WERI-Rb-1 (cell line): ENCODE measurements at regions not wholly inside any gene's neighbourhood (a gene's known extent, or its start where the extent isn't known, plus 50 kb on each side); places are given as distances from the start of the nearest gene placed in this dataset.

ENCODE experiments used
- DNase-seq: peaks from one replicate; pipeline ENCODE4 v3.0.0-alpha.2; 2020
- H3K27ac ChIP-seq: fragments of 250-450 bp; sonication (Bioruptor Pico); 2 replicates; pipeline ENCODE4 v1.5.1; 2020; ENCODE audit warnings: mild to moderate bottlenecking, moderate library complexity
- H3K27me3 ChIP-seq: fragments of 250-450 bp; sonication (Bioruptor Pico); 2 replicates; pipeline ENCODE4 v1.5.1; 2021; ENCODE audit warnings: mild to moderate bottlenecking, low read depth, moderate library complexity; ENCODE audit not compliant: insufficient read depth, severe bottlenecking
- H3K36me3 ChIP-seq: fragments of 250-450 bp; sonication (Bioruptor Pico); 2 replicates; pipeline ENCODE4 v1.5.1; 2020; ENCODE audit warnings: mild to moderate bottlenecking, moderate library complexity
- H3K4me3 ChIP-seq: 2 replicates; pipeline ENCODE4 v1.5.1; 2011; ENCODE audit warnings: low read depth, mild to moderate bottlenecking, control low read depth, low read length
- H3K9me3 ChIP-seq: fragments of 250-450 bp; sonication (Bioruptor Pico); 2 replicates; pipeline ENCODE4 v1.5.1; 2021; ENCODE audit warnings: mild to moderate bottlenecking, moderate library complexity; ENCODE audit not compliant: severe bottlenecking
- TF ChIP-seq, protein P1 (sequence below): IDR thresholded peaks from 2 replicates; pipeline ENCODE4 v1.5.1; 2011; ENCODE audit warnings: low read depth, mild to moderate bottlenecking, control low read depth, inconsistent platforms, low read length

DNA sequence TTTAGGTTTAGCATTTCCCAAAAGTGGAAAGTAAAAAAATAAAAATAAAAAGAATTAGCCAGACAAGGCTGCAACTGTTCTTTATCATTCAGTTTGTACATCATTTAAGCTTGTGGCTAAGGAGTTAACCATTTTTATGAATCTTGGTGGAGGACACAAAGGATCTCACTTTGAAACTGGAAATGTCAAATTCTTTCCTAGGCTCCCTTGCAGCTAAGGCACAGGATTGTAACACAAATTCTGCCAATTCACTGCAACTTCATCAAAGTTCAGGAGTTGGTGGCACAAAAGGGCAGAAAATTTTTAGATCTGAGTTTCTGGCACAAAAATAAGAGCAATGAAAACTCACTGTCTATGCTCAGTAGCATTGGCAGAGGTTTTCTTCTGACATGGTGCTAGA, 211.2 kb upstream of the SYT10 start:
- Histone ChIP-seq H3K27me3 (peaks cover 10% of the 10 kb centered on the region), H3K4me3 (no peak overlapping the region), H3K36me3 (no peaks in the 10 kb centered on the region), H3K9me3 (peaks cover 3% of the 10 kb centered on the region), H3K27ac (no peak overlapping the region)
- no peak for DNase-seq
- TF ChIP-seq, protein P1, sequence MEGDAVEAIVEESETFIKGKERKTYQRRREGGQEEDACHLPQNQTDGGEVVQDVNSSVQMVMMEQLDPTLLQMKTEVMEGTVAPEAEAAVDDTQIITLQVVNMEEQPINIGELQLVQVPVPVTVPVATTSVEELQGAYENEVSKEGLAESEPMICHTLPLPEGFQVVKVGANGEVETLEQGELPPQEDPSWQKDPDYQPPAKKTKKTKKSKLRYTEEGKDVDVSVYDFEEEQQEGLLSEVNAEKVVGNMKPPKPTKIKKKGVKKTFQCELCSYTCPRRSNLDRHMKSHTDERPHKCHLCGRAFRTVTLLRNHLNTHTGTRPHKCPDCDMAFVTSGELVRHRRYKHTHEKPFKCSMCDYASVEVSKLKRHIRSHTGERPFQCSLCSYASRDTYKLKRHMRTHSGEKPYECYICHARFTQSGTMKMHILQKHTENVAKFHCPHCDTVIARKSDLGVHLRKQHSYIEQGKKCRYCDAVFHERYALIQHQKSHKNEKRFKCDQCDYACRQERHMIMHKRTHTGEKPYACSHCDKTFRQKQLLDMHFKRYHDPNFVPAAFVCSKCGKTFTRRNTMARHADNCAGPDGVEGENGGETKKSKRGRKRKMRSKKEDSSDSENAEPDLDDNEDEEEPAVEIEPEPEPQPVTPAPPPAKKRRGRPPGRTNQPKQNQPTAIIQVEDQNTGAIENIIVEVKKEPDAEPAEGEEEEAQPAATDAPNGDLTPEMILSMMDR = no peak

DNA sequence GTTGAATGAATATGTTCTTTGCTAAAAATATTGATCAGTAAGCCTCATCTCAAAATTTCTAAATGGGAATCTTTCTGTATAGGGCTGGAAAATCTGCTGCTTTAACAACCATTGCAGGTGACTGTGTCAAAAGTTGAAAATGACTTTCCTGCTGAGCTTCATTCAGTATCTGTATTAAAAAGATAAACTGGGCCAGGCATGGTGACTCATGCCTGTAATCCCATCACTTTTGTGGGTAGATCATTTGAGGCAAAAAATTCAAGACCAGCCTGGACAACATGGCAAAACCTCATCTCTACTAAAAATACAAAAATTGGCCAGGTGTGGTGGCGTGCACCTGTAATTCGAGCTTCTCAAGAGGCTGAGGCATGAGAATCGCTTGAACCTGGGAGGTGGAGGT, 213.7 kb upstream of the SYT10 start:
- H3K27me3 ChIP-seq = peaks cover 7% of the 10 kb centered on the region
- H3K27ac ChIP-seq = no peak overlapping the region
- peaks cover 3% of the 10 kb centered on the region for H3K9me3 ChIP-seq
- DNase-seq = no peak
- H3K36me3 ChIP-seq = no peaks in the 10 kb centered on the region
- H3K4me3 ChIP-seq = no peak overlapping the region
- TF ChIP-seq, protein P1 = no peak

DNA sequence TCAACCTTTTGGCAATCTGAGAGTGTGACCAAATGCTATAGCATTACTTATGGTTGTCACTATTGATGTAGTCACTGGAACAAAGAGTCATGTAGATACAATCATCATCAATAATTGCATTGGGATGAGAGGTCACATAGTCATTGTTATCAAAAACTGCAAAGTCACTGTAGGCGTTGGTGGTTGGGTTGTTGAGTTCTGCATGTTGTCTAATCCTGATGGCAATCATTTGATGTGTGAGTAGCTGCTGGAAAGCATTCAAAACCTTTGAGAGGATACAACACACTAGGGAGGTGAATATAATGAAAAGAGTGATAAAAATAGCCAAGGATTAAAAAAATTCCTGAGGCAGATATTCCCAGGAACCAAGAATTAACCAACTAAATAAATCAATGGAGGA, 214.7 kb upstream of the SYT10 start:
- Histone ChIP-seq H3K9me3 (no peaks in the 10 kb centered on the region), H3K27me3 (peaks cover 7% of the 10 kb centered on the region), H3K36me3 (no peaks in the 10 kb centered on the region), H3K27ac (no peak overlapping the region), H3K4me3 (no peak overlapping the region)
- TF ChIP-seq, protein P1 = no peak
- DNase-seq = no peak

DNA sequence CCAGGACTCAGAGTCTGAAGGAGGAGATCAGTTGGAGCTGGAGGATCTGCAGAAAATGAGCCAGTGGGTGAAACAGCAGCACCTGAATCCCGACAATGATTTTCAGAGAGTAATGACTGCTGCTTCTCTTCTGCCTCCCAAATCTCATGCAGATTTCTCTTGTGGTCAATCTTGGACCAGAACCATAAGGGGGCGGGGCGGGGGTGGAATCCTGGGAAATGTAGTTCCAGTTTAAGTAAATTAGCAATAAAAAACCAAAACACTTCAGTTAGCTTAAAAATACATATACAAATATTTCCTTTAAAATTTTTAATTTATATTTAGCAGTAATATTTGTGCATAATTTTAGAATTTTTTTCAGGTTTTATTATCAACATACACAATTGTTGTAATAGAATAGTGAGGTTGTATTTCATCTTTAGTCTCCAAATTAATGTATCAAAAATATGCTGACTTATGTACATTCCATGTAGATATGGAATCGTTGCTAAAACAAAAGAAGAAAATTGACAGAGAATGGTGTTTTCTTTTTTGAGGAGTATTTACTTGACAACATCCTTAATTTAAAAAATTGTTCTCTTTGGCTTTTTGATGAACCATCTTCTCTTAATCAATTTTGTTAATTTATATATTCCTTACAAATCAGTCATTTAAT, 223.5 kb upstream of the SYT10 start:
- no peaks in the 10 kb centered on the region for H3K9me3 ChIP-seq
- TF ChIP-seq, protein P1 = no peak
- no peak overlapping the region for H3K27ac ChIP-seq
- H3K36me3 ChIP-seq = no peaks in the 10 kb centered on the region
- DNase-seq = no peak
- H3K27me3 ChIP-seq = peaks cover 17% of the 10 kb centered on the region
- H3K4me3 ChIP-seq = no peak overlapping the region

DNA sequence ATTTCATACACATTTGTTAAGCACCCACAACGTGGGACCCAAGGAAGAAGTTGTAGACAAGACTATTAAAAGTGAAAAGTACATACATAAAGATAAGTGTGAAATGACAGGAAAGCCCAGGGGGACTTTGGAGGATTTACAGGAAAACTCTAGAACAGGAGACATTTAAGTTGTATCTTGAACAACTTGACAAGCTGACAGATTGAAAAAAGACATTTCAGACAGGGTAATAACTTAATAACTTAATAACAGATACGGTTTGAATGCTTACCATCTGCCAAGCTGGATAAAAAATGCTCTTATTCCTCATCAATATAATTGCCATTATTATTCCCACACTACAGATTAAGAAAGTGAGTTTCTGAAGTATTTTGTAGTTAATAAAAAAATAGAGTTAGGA, 229.7 kb upstream of the SYT10 start:
- H3K36me3 ChIP-seq = no peaks in the 10 kb centered on the region
- no peaks in the 10 kb centered on the region for H3K9me3 ChIP-seq
- peaks cover 29% of the 10 kb centered on the region for H3K27me3 ChIP-seq
- TF ChIP-seq, protein P1 = no peak
- DNase-seq = no peak
- H3K27ac ChIP-seq = no peak overlapping the region
- no peak overlapping the region for H3K4me3 ChIP-seq

DNA sequence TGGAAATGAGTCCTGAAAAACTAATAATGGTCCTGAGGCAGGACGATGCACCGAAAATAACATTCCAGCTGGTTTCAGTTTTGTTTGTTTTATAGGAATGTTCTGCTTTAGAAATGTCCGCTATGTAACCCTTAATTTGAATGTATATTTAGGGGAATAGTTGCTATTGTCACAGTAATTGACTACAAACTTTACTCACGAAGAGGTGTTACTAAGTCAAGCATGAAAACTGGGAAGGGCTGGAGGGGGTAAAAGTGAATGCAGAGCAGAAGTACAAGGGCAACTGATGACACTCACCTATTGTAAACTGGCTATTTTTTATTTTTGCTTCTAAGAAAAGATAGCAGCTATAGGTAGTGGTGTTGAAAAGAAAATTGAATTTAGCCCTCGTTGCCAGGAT, 230.7 kb upstream of the SYT10 start:
- no peak for DNase-seq
- no peaks in the 10 kb centered on the region for H3K9me3 ChIP-seq
- TF ChIP-seq, protein P1 = no peak
- H3K4me3 ChIP-seq = no peak overlapping the region
- peaks cover 29% of the 10 kb centered on the region for H3K27me3 ChIP-seq
- H3K27ac ChIP-seq = no peak overlapping the region
- no peaks in the 10 kb centered on the region for H3K36me3 ChIP-seq
